Eye (tissue), 1 donor: ENCODE measurements at regions not wholly inside any gene's neighbourhood (a gene's known extent, or its start where the extent isn't known, plus 50 kb on each side); places are given as distances from the start of the nearest gene placed in this dataset.
"Not testable (repeated sequence)": the region's sequence is repeated elsewhere in the genome, so short reads cannot be mapped to it uniquely, and the experiment has no call there.

Experiments
- DNase-seq: peaks from one replicate; pipeline ENCODE4 v3.0.0-alpha.2; 2015

- no peak for DNase-seq
These were observed 689.7 kb upstream of the GJE1 start for GRCh38 chr6:141443032-141443431.

- no peak for DNase-seq
These were observed 693.2 kb upstream of the GJE1 start for GRCh38 chr6:141439513-141439912.

- DNase-seq: no peak
These were observed 695.0 kb upstream of the GJE1 start for GRCh38 chr6:141437685-141438084.

GRCh38 chr6:141437011-141437410, 695.7 kb upstream of the GJE1 start:
- no peak for DNase-seq

GRCh38 chr6:141426400-141426980, 706.2 kb upstream of the GJE1 start:
- no peak for DNase-seq

GRCh38 chr6:141421378-141421777, 711.3 kb upstream of the GJE1 start:
- no peak for DNase-seq

- DNase-seq: no peak
These were observed 714.6 kb upstream of the GJE1 start for GRCh38 chr6:141418076-141418475.

- DNase-seq: no peak
These were observed 716.8 kb upstream of the GJE1 start for GRCh38 chr6:141415896-141416295.

- DNase-seq: no peak
These were observed 719.5 kb upstream of the GJE1 start for GRCh38 chr6:141413196-141413595.

GRCh38 chr6:141406761-141407160, 726.0 kb upstream of the GJE1 start:
- no peak for DNase-seq

GRCh38 chr6:141403827-141404226, 728.9 kb upstream of the GJE1 start:
- no peak for DNase-seq

GRCh38 chr6:141403103-141403502, 729.6 kb upstream of the GJE1 start:
- no peak for DNase-seq

GRCh38 chr6:141402489-141402888, 730.2 kb upstream of the GJE1 start:
- DNase-seq: no peak

- DNase-seq: no peak
These were observed 730.9 kb upstream of the GJE1 start for GRCh38 chr6:141401851-141402250.

GRCh38 chr6:141401168-141401567, 731.6 kb upstream of the GJE1 start:
- DNase-seq: no peak

GRCh38 chr6:141398949-141399348, 733.8 kb upstream of the GJE1 start:
- peak; percentile 17 for DNase-seq

- no peak for DNase-seq
These were observed 737.2 kb upstream of the GJE1 start for GRCh38 chr6:141395443-141396008.

GRCh38 chr6:141394565-141395051, 738.1 kb upstream of the GJE1 start:
- no peak for DNase-seq

GRCh38 chr6:141394125-141394536, 738.6 kb upstream of the GJE1 start:
- DNase-seq: no peak

GRCh38 chr6:141393405-141394124, 739.2 kb upstream of the GJE1 start:
- DNase-seq: no peak

- DNase-seq: not testable (repeated sequence)
These were observed 741.6 kb upstream of the GJE1 start for GRCh38 chr6:141391135-141391534.

GRCh38 chr6:141388666-141389065, 744.1 kb upstream of the GJE1 start:
- DNase-seq: no peak

GRCh38 chr6:141370438-141370837, 762.3 kb upstream of the GJE1 start:
- no peak for DNase-seq

GRCh38 chr6:141366796-141367195, 765.9 kb upstream of the GJE1 start:
- DNase-seq: not testable (repeated sequence)
